A673 (cell line): ENCODE measurements at regions not wholly inside any gene's neighbourhood (a gene's known extent, or its start where the extent isn't known, plus 50 kb on each side); places are given as distances from the start of the nearest gene placed in this dataset.

Source experiments
- BruUV-seq: library from RNA; stranded (reverse); fragments of 400-500 nt; replicated peaks from 2 replicates; lab custom pipeline; 2021; lab: Mats Ljungman, UMichigan
- CTCF ChIA-PET: fragments of 300-600 bp; sonication (Branson Sonifier 250); formaldehyde crosslinking; loops from one replicate; lab custom pipeline; 2022; ENCODE audit warnings: antibody characterized with exemption; lab: Charles Lee
- POLR2A ChIA-PET: fragments of 300-600 bp; sonication (Branson Sonifier 250); formaldehyde crosslinking; loops from one replicate; lab custom pipeline; 2022; ENCODE audit warnings: antibody characterized with exemption; ENCODE audit not compliant: low non-redundant PET; lab: Charles Lee
- DNase-seq: peaks from one replicate; pipeline ENCODE4 v3.0.0-alpha.2; 2015; ENCODE audit warnings: low spot score
- H3K27ac ChIP-seq: fragments of 200-600 bp; sonication (generic); 2 replicates; pipeline ENCODE4 v1.5.1; 2016; ENCODE audit warnings: mixed run types, low read depth, mild to moderate bottlenecking, mixed read lengths, antibody characterized with exemption, low read length; ENCODE audit not compliant: poor library complexity, severe bottlenecking
- H3K27me3 ChIP-seq: fragments of 200-600 bp; sonication (generic); replicated peaks from 2 replicates; pipeline ENCODE4 v1.6.1; 2017; ENCODE audit warnings: mixed run types, low read depth, mild to moderate bottlenecking, mixed read lengths, antibody characterized with exemption, low read length; ENCODE audit not compliant: insufficient read depth, poor library complexity
- H3K36me3 ChIP-seq: fragments of 200-600 bp; sonication (generic); 2 replicates; pipeline ENCODE4 v1.6.1; 2016; ENCODE audit warnings: mixed run types, mild to moderate bottlenecking, mixed read lengths, antibody characterized with exemption, low read length; ENCODE audit not compliant: insufficient read depth, poor library complexity, severe bottlenecking
- H3K4me1 ChIP-seq: fragments of 200-600 bp; sonication (generic); 2 replicates; pipeline ENCODE4 v1.6.1; 2017; ENCODE audit warnings: mixed run types, mild to moderate bottlenecking, mixed read lengths, antibody characterized with exemption, low read length; ENCODE audit not compliant: insufficient read depth, poor library complexity, severe bottlenecking
- H3K4me3 ChIP-seq: fragments of 200-600 bp; sonication (generic); 2 replicates; pipeline ENCODE4 v1.5.1; 2016; ENCODE audit warnings: low read depth, mixed run types, mild to moderate bottlenecking, mixed read lengths, low read length; ENCODE audit not compliant: poor library complexity, severe bottlenecking
- H3K9me3 ChIP-seq: fragments of 200-600 bp; sonication (generic); 2 replicates; pipeline ENCODE4 v1.6.1; 2016; ENCODE audit warnings: mixed run types, low read depth, mild to moderate bottlenecking, mixed read lengths, antibody characterized with exemption, low read length; ENCODE audit not compliant: poor library complexity, severe bottlenecking
- EZH2 ChIP-seq: fragments of 200-600 bp; sonication (generic); IDR thresholded peaks from 2 replicates; pipeline ENCODE4 v1.6.1; 2017; ENCODE audit warnings: borderline replicate concordance, low read depth, mild to moderate bottlenecking, mixed read lengths, antibody characterized with exemption, low read length; ENCODE audit not compliant: poor library complexity, severe bottlenecking
- intact Hi-C: fragments of 100-400 bp; cut with micrococcal nuclease; formaldehyde crosslinking; loops from one replicate; pipeline ENCODE4 v1.10.0; 2022; ENCODE audit not compliant: unreplicated experiment
- TF ChIP-seq, protein P1 (sequence below): fragments of 300-800, 200-600 bp; sonication (generic); conservative IDR thresholded peaks from 2 replicates; pipeline ENCODE4 v1.5.1; 2017; ENCODE audit warnings: low read depth, mild to moderate bottlenecking, antibody characterized with exemption, low read length, moderate library complexity, mixed read lengths

DNA sequence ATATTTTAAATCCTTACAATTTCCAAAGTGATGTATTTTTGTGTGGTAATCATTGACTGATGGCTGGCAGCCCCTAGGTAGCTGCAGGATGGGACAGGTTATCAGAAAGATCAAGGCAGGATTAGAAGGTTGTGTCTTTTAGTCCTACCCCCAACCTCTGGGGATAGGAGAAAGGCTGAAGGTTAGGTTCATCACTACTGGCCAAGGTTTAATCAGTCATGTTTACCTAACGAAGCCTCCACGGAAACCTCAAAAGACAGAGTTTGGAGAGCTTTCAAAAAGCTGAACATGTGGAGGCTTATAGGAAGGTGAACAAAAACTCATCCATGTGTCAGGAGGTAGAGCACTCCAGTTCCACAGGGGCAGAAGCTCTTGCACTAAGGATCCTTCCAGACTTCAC, 77.5 kb upstream of the CD163 start:
- CTCF ChIA-PET, result no interaction called here
- Histone ChIP-seq H3K27ac (no peak overlapping the region), H3K27me3 (peaks cover 2% of the 10 kb centered on the region), H3K36me3 (no peaks in the 10 kb centered on the region), H3K9me3 (peaks cover 3% of the 10 kb centered on the region), H3K4me1 (no peaks in the 10 kb centered on the region), H3K4me3 (no peak overlapping the region)
- no peak for TF ChIP-seq EZH2
- TF ChIP-seq, protein P1, sequence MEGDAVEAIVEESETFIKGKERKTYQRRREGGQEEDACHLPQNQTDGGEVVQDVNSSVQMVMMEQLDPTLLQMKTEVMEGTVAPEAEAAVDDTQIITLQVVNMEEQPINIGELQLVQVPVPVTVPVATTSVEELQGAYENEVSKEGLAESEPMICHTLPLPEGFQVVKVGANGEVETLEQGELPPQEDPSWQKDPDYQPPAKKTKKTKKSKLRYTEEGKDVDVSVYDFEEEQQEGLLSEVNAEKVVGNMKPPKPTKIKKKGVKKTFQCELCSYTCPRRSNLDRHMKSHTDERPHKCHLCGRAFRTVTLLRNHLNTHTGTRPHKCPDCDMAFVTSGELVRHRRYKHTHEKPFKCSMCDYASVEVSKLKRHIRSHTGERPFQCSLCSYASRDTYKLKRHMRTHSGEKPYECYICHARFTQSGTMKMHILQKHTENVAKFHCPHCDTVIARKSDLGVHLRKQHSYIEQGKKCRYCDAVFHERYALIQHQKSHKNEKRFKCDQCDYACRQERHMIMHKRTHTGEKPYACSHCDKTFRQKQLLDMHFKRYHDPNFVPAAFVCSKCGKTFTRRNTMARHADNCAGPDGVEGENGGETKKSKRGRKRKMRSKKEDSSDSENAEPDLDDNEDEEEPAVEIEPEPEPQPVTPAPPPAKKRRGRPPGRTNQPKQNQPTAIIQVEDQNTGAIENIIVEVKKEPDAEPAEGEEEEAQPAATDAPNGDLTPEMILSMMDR, result no peak
- no TSS peak for BruUV-seq
- no peak for DNase-seq
- intact Hi-C loops, result no loop called here
- POLR2A ChIA-PET, result no interaction called here

DNA sequence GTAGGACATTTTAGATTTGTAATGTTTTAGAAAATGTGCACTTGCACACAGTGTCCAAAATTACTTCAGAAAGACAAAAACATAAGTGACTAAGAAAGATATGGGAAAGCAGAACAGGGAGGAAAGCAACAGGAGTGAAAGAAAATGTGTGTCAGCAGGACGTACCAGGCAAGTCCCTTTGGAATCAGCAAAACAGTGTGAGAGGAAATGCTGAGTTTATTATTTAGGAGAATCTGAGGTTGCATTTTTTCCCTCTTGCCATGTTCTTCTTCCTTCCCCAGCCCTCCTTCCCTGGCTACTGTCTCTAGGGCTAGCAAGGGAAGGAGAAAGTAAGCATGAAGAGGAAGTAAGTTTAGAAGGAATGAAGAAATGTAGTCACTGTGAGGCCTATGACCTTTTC, 67.7 kb upstream of the CD163 start:
- TF ChIP-seq EZH2, result no peak
- TF ChIP-seq, protein P1, result no peak
- Histone ChIP-seq H3K36me3 (no peaks in the 10 kb centered on the region), H3K4me1 (no peaks in the 10 kb centered on the region), H3K27ac (no peak overlapping the region), H3K9me3 (no peaks in the 10 kb centered on the region), H3K27me3 (peaks cover 6% of the 10 kb centered on the region), H3K4me3 (no peak overlapping the region)
- POLR2A ChIA-PET, result no interaction called here
- no TSS peak for BruUV-seq
- intact Hi-C loops, result no loop called here
- no peak for DNase-seq
- CTCF ChIA-PET, result no interaction called here

DNA sequence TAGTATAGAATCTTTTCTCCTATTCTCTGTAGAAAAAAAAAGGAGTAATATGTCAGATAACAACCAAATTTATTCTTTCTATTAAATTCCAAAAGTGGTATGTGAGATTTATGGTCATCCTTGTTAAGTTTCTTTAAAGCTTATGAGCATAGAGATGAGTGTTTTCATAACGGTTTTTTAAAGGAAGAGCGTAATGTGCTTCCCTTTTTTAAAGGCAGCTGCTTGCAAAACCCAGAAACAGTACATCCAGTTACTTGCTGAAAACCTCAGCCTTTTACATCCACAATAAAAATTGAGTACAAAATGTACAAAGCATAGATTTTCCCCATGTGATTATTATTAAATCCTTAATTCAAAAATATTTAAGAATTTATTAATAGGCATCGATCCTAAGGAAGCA, 53.6 kb upstream of the CD163 start:
- no peaks in the 10 kb centered on the region for H3K36me3 ChIP-seq
- TF ChIP-seq, protein P1, result no peak
- TF ChIP-seq EZH2, result no peak
- ChIA-PET POLR2A (no interaction called here), CTCF (no interaction called here)
- intact Hi-C loops, result no loop called here
- no peak overlapping the region for H3K27ac ChIP-seq
- no peaks in the 10 kb centered on the region for H3K9me3 ChIP-seq
- H3K4me1 ChIP-seq, result no peaks in the 10 kb centered on the region
- no TSS peak for BruUV-seq
- H3K27me3 ChIP-seq, result peaks cover 7% of the 10 kb centered on the region
- DNase-seq, result no peak
- no peak overlapping the region for H3K4me3 ChIP-seq
